Tibial nerve (tissue), 4 donors: ENCODE measurements at regions not wholly inside any gene's neighbourhood (a gene's known extent, or its start where the extent isn't known, plus 50 kb on each side); places are given as distances from the start of the nearest gene placed in this dataset.
"Not testable (repeated sequence)": the region's sequence is repeated elsewhere in the genome, so short reads cannot be mapped to it uniquely, and the experiment has no call there.

Source experiments
- EP300 ChIP-seq, 2 donors: sonication (generic); formaldehyde crosslinking; IDR thresholded peaks; one replicate each; pipeline ENCODE4 v1.6.1; 2017; ENCODE audit warnings: antibody characterized with exemption in 2 of 2, mild to moderate bottlenecking in 1 of 2
- POLR2A ChIP-seq, 2 donors: fragments of 450-650 bp; IDR thresholded peaks; one replicate each; pipeline ENCODE4 v1.6.1; 2017; ENCODE audit warnings: antibody characterized with exemption in 2 of 2, mild to moderate bottlenecking in 2 of 2, moderate library complexity in 2 of 2
- TF ChIP-seq, protein P1 (sequence below), 5 experiments: fragments of 200-600 bp in 3 of 5; fragments of 450-650 bp in 2 of 5; sonication (generic) in 3 of 5; IDR thresholded peaks; one replicate each; pipeline ENCODE4 v1.5.1; 2016 to 2019; ENCODE audit warnings: antibody characterized with exemption in 5 of 5, mild to moderate bottlenecking in 3 of 5, moderate library complexity in 2 of 5

DNA sequence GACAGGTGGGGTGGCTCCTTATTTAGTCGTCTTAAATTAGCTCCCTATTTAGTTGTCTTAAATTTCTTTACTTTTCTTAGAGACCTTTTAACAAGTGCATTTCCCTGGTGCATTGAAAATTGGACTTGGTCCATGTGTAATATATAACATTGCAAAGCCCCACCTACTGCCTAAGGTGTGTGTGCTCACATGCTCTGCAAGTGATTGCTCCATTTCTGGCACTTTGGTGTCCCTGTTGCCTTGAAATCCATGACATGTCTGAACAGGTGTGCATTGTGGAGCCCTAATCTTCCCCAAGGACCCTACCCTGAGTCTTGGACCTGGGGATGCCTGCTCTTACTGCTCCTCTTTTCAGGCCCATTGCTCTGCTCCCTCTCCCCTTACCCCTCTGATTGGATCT is 80.2 kb downstream of the TRIM43 start:
- TF ChIP-seq, protein P1, sequence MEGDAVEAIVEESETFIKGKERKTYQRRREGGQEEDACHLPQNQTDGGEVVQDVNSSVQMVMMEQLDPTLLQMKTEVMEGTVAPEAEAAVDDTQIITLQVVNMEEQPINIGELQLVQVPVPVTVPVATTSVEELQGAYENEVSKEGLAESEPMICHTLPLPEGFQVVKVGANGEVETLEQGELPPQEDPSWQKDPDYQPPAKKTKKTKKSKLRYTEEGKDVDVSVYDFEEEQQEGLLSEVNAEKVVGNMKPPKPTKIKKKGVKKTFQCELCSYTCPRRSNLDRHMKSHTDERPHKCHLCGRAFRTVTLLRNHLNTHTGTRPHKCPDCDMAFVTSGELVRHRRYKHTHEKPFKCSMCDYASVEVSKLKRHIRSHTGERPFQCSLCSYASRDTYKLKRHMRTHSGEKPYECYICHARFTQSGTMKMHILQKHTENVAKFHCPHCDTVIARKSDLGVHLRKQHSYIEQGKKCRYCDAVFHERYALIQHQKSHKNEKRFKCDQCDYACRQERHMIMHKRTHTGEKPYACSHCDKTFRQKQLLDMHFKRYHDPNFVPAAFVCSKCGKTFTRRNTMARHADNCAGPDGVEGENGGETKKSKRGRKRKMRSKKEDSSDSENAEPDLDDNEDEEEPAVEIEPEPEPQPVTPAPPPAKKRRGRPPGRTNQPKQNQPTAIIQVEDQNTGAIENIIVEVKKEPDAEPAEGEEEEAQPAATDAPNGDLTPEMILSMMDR (IDR thresholded peaks at IDR 0.05) = not testable (repeated sequence)
- not testable (repeated sequence) for TF ChIP-seq POLR2A, EP300 (IDR thresholded peaks at IDR 0.05)
